ENCODE measurements at regions not wholly inside any gene's neighbourhood (a gene's known extent, or its start where the extent isn't known, plus 50 kb on each side); places are given as distances from the start of the nearest gene placed in this dataset.

GRCh38 chr7:65251851-65252620, 121.6 kb upstream of the ZNF92 start:
- Histone ChIP-seq H3K27me3 (replicated peaks; ENCODE audit: control insufficient read depth, insufficient read depth, low read length) (peaks cover 7% of the 10 kb centered on the region), H3K4me1 (ENCODE audit: control insufficient read depth, insufficient read depth, low read length) (no peaks in the 10 kb centered on the region), H3K9me3 (ENCODE audit: control insufficient read depth, low read length) (no peaks in the 10 kb centered on the region), H3K36me3 (ENCODE audit: control insufficient read depth, insufficient read depth, low read length, severe bottlenecking) (no peaks in the 10 kb centered on the region), H3K9ac (ENCODE audit: low read length) (peak overlapping the region; percentile 66), H3K4me3 (ENCODE audit: low read length) (peak overlapping the region; percentile 85)
- DNase-seq (ENCODE audit: low read depth) = peak; percentile 49

DNA sequence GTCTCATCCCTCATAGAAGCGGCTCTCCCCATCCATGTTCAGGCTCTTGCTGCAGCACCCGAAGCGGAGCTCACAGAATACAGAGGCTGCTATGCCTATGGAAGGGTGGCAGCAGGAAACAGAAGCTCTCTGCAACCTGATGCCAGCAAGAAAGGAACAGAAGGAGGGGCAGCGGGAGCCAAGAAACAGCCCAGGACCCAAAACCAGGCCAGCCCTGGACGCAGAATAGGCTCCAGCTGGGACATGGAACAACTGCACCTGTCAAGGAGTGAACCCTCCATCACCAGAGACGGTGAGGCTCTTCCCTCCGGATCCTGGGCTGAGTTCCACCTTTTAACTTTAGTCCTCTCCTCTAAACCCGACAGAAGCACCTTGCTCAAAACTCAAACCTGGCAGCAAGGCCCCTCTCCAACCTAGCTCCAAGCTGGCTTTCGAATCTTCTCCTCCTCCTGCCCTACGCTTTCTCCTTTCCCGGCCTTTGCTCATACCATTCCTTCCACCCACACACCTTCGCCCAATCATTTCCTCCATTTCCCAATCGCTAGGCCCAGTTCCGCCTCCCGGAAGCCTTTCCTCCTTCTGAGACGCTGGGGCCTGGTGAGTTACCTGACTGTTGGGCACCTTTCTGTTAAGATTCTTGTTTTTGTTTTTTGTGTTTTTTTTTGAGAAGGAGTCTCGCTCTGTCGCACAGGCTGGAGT, 122.8 kb upstream of the ZNF92 start:
- H3K9ac ChIP-seq (ENCODE audit: low read length) = no peak overlapping the region
- H3K27me3 ChIP-seq (replicated peaks; ENCODE audit: control insufficient read depth, insufficient read depth, low read length) = peaks cover 7% of the 10 kb centered on the region
- H3K36me3 ChIP-seq (ENCODE audit: control insufficient read depth, insufficient read depth, low read length, severe bottlenecking) = no peaks in the 10 kb centered on the region
- no peaks in the 10 kb centered on the region for H3K9me3 ChIP-seq (ENCODE audit: control insufficient read depth, low read length)
- DNase-seq (ENCODE audit: low read depth) = no peak
- H3K4me1 ChIP-seq (ENCODE audit: control insufficient read depth, insufficient read depth, low read length) = no peaks in the 10 kb centered on the region
- H3K4me3 ChIP-seq (ENCODE audit: low read length) = no peak overlapping the region

- no peaks in the 10 kb centered on the region for H3K9me3 ChIP-seq (ENCODE audit: control insufficient read depth, low read length)
- H3K4me1 ChIP-seq (ENCODE audit: control insufficient read depth, insufficient read depth, low read length) = no peaks in the 10 kb centered on the region
- no peak for DNase-seq (ENCODE audit: low read depth)
- H3K36me3 ChIP-seq (ENCODE audit: control insufficient read depth, insufficient read depth, low read length, severe bottlenecking) = no peaks in the 10 kb centered on the region
- peaks cover 7% of the 10 kb centered on the region for H3K27me3 ChIP-seq (replicated peaks; ENCODE audit: control insufficient read depth, insufficient read depth, low read length)
- no peak overlapping the region for H3K4me3 ChIP-seq (ENCODE audit: low read length)
- no peak overlapping the region for H3K9ac ChIP-seq (ENCODE audit: low read length)
Measured at GRCh38 chr7:65250216-65250615, 123.4 kb upstream of the ZNF92 start.

GRCh38 chr7:65247491-65247890, 126.2 kb upstream of the ZNF92 start:
- DNase-seq (ENCODE audit: low read depth) = no peak
- Histone ChIP-seq H3K27me3 (replicated peaks; ENCODE audit: control insufficient read depth, insufficient read depth, low read length) (peaks cover 7% of the 10 kb centered on the region), H3K4me1 (ENCODE audit: control insufficient read depth, insufficient read depth, low read length) (no peaks in the 10 kb centered on the region), H3K9me3 (ENCODE audit: control insufficient read depth, low read length) (no peaks in the 10 kb centered on the region), H3K9ac (ENCODE audit: low read length) (no peak overlapping the region), H3K4me3 (ENCODE audit: low read length) (no peak overlapping the region), H3K36me3 (ENCODE audit: control insufficient read depth, insufficient read depth, low read length, severe bottlenecking) (no peaks in the 10 kb centered on the region)

DNA sequence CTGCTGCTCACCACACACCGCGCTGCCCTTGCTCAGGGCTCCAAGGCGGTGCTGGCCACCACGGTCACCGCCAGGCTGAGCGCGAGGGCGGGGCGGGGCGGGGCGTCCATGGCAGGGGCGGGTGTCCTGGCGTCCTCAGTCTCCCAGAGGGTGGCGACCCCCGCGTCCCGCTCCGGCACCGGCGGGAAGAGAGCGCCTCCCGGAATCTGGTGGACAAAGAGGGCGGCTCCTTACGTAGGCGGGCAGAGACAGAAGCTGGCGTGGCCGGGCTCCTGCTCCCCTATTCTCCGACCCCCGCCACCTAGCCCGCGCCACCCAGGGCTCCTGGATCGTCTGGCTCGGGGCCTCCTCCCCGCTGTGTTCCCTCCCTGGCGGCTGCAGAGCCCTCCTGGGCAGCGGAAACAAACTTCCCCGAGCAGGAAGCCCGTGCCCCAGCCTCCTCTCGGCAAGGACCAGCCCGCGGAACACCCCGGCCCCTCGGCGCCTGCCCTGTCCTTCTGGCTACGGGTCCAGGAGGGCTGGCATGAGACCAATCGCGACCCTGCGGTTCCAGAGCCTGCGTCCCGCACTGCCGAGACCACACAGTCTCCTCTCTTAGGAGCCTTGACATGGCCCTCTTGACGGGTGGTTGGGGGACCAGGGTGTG, 133.8 kb upstream of the ZNF92 start:
- Histone ChIP-seq H3K9ac (ENCODE audit: low read length) (no peak overlapping the region), H3K4me1 (ENCODE audit: control insufficient read depth, insufficient read depth, low read length) (peaks cover 3% of the 10 kb centered on the region), H3K36me3 (ENCODE audit: control insufficient read depth, insufficient read depth, low read length, severe bottlenecking) (no peaks in the 10 kb centered on the region), H3K4me3 (ENCODE audit: low read length) (peak overlapping the region; percentile 76), H3K27me3 (replicated peaks; ENCODE audit: control insufficient read depth, insufficient read depth, low read length) (peaks cover 24% of the 10 kb centered on the region), H3K9me3 (ENCODE audit: control insufficient read depth, low read length) (no peaks in the 10 kb centered on the region)
- peak; percentile 40 for DNase-seq (ENCODE audit: low read depth)

- Histone ChIP-seq H3K27me3 (replicated peaks; ENCODE audit: control insufficient read depth, insufficient read depth, low read length) (peaks cover 24% of the 10 kb centered on the region), H3K9ac (ENCODE audit: low read length) (no peak overlapping the region), H3K36me3 (ENCODE audit: control insufficient read depth, insufficient read depth, low read length, severe bottlenecking) (no peaks in the 10 kb centered on the region), H3K4me1 (ENCODE audit: control insufficient read depth, insufficient read depth, low read length) (peaks cover 3% of the 10 kb centered on the region), H3K4me3 (ENCODE audit: low read length) (peak overlapping the region; percentile 76), H3K9me3 (ENCODE audit: control insufficient read depth, low read length) (no peaks in the 10 kb centered on the region)
- no peak for DNase-seq (ENCODE audit: low read depth)
Measured at GRCh38 chr7:65239324-65239706, 134.3 kb upstream of the ZNF92 start.

GRCh38 chr7:65238785-65239184, 134.9 kb upstream of the ZNF92 start:
- H3K36me3 ChIP-seq (ENCODE audit: control insufficient read depth, insufficient read depth, low read length, severe bottlenecking) = no peaks in the 10 kb centered on the region
- H3K9ac ChIP-seq (ENCODE audit: low read length) = no peak overlapping the region
- peaks cover 24% of the 10 kb centered on the region for H3K27me3 ChIP-seq (replicated peaks; ENCODE audit: control insufficient read depth, insufficient read depth, low read length)
- no peaks in the 10 kb centered on the region for H3K9me3 ChIP-seq (ENCODE audit: control insufficient read depth, low read length)
- no peak for DNase-seq (ENCODE audit: low read depth)
- H3K4me3 ChIP-seq (ENCODE audit: low read length) = no peak overlapping the region
- H3K4me1 ChIP-seq (ENCODE audit: control insufficient read depth, insufficient read depth, low read length) = peaks cover 3% of the 10 kb centered on the region

DNA sequence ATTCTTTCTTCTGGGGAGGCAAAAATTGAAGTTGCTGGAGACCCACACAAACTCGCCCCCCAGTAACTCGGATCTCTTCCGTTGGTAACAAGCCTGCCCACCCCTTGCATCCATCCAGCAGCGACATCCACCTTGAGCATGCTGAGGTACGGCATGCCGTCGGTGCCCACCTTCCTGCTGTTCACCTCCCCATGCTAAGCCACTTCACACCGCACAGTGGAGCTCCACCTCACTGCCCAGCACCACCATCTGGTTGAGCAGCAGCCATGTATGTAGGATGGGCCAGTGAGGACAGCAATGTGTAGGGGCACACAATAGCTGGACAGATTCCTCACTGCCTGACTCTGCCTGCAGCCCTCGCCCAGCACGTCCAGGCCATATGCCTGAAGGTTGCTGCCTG, 138.1 kb upstream of the ZNF92 start:
- Histone ChIP-seq H3K4me1 (ENCODE audit: control insufficient read depth, insufficient read depth, low read length) (peaks cover 3% of the 10 kb centered on the region), H3K9me3 (ENCODE audit: control insufficient read depth, low read length) (no peaks in the 10 kb centered on the region), H3K4me3 (ENCODE audit: low read length) (no peak overlapping the region), H3K36me3 (ENCODE audit: control insufficient read depth, insufficient read depth, low read length, severe bottlenecking) (peaks cover 5% of the 10 kb centered on the region), H3K9ac (ENCODE audit: low read length) (no peak overlapping the region), H3K27me3 (replicated peaks; ENCODE audit: control insufficient read depth, insufficient read depth, low read length) (peaks cover 24% of the 10 kb centered on the region)
- no peak for DNase-seq (ENCODE audit: low read depth)

DNA sequence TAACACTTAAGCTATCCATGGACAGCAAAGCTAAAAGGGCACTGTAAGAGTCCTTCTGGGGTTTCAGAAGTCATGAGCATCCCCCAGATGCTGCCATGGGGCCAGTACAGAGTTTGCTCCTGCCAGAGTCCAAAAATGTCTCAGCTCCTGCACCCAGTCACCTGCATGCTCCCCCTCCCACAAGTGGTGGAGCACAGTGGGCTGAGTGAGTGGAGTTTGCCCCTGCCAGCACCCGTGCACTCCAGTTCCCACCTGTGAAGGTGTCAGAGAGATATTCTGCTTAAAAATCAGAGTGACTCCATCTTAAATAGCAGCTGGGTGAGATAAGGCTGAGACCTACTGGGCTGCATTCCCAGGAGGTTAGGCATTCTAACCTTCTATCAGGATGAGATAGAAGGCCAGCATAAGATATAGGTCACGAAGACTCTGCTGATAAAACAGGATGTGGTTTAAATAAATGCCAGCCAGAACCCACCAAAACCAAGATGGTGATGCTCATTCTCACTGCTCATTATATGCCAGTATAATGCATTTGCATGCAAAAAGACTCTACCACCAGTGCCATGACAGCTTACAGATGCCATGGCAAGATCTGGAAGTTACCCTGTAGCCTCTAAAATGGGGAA, 140.1 kb upstream of the ZNF92 start:
- Histone ChIP-seq H3K27me3 (replicated peaks; ENCODE audit: control insufficient read depth, insufficient read depth, low read length) (peaks cover 15% of the 10 kb centered on the region), H3K9ac (ENCODE audit: low read length) (no peak overlapping the region), H3K9me3 (ENCODE audit: control insufficient read depth, low read length) (no peaks in the 10 kb centered on the region), H3K4me1 (ENCODE audit: control insufficient read depth, insufficient read depth, low read length) (no peaks in the 10 kb centered on the region), H3K36me3 (ENCODE audit: control insufficient read depth, insufficient read depth, low read length, severe bottlenecking) (peaks cover 5% of the 10 kb centered on the region), H3K4me3 (ENCODE audit: low read length) (no peak overlapping the region)
- no peak for DNase-seq (ENCODE audit: low read depth)

GRCh38 chr7:65230231-65230630, 143.4 kb upstream of the ZNF92 start:
- Histone ChIP-seq H3K9ac (ENCODE audit: low read length) (no peak overlapping the region), H3K27me3 (replicated peaks; ENCODE audit: control insufficient read depth, insufficient read depth, low read length) (no peaks in the 10 kb centered on the region), H3K9me3 (ENCODE audit: control insufficient read depth, low read length) (no peaks in the 10 kb centered on the region), H3K36me3 (ENCODE audit: control insufficient read depth, insufficient read depth, low read length, severe bottlenecking) (peaks cover 5% of the 10 kb centered on the region), H3K4me3 (ENCODE audit: low read length) (no peak overlapping the region), H3K4me1 (ENCODE audit: control insufficient read depth, insufficient read depth, low read length) (no peaks in the 10 kb centered on the region)
- DNase-seq (ENCODE audit: low read depth) = no peak

DNA sequence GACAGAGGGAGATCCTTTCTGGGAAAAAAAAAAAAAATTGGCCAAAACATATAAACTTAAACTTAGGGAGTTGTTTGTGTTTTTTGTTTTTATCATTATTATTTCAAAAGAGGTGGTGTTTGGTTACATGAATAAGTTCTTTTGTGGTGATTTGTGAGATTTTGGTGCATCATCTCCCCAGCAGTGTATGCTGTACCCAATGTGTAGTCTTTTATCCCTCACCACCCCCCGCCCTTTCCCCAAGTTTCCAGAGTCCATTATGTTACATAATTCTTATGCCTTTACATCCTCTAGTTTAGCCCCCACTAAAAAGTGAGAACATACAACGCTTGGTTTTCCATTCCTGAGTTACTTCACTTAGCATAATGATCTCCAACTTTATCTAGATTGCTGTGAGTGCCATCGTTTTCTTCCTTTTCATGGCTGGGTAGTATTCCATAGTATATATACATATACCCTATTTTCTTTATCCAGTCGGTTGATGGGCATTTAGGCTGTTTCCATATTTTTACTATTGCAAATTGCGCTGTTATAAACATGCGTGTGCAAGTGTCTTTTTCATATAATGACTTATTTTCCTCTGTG, 148.1 kb upstream of the ZNF92 start:
- no peaks in the 10 kb centered on the region for H3K27me3 ChIP-seq (replicated peaks; ENCODE audit: control insufficient read depth, insufficient read depth, low read length)
- H3K4me1 ChIP-seq (ENCODE audit: control insufficient read depth, insufficient read depth, low read length) = no peaks in the 10 kb centered on the region
- no peaks in the 10 kb centered on the region for H3K9me3 ChIP-seq (ENCODE audit: control insufficient read depth, low read length)
- no peak overlapping the region for H3K4me3 ChIP-seq (ENCODE audit: low read length)
- no peak overlapping the region for H3K9ac ChIP-seq (ENCODE audit: low read length)
- H3K36me3 ChIP-seq (ENCODE audit: control insufficient read depth, insufficient read depth, low read length, severe bottlenecking) = no peaks in the 10 kb centered on the region
- DNase-seq (ENCODE audit: low read depth) = no peak

Data from adipocyte (in vitro differentiated cells).